CD14-positive monocyte (primary cell): ENCODE measurements at regions not wholly inside any gene's neighbourhood (a gene's known extent, or its start where the extent isn't known, plus 50 kb on each side); places are given as distances from the start of the nearest gene placed in this dataset.
"Not testable (repeated sequence)": the region's sequence is repeated elsewhere in the genome, so short reads cannot be mapped to it uniquely, and the experiment has no call there.

ENCODE experiments used
- DNase-seq, 3 donors: peaks; one replicate each; pipeline ENCODE4 v3.0.0-alpha.2; 2011 to 2022
- H2AFZ ChIP-seq: 2 replicates; pipeline ENCODE4 v1.6.0; 2012; ENCODE audit warnings: mild to moderate bottlenecking, low read depth, low read length, inconsistent platforms; ENCODE audit not compliant: insufficient read depth, poor library complexity, severe bottlenecking
- H3K27ac ChIP-seq, 2 donors: 1 replicate in 1 of 2; 2 replicates in 1 of 2; pipeline ENCODE4 v1.5.1; 2012 to 2013; ENCODE audit warnings: low read length in 2 of 2, control low read depth in 1 of 2, inconsistent platforms in 1 of 2, low read depth in 1 of 2, mild to moderate bottlenecking in 1 of 2
- H3K27me3 ChIP-seq, 2 donors: one replicate each; pipeline versions ENCODE4 v1.6.0 to v1.6.1; 2011 to 2013; ENCODE audit warnings: low read length in 2 of 2; ENCODE audit not compliant: control insufficient read depth in 2 of 2, insufficient read depth in 2 of 2
- H3K36me3 ChIP-seq, 2 donors: replicated peaks in 1 of 2; 1 replicate in 1 of 2; 2 replicates in 1 of 2; pipeline versions ENCODE4 v1.5.1 to v1.6.1; 2012 to 2013; ENCODE audit warnings: low read length in 2 of 2, control low read depth in 1 of 2, inconsistent platforms in 1 of 2, mild to moderate bottlenecking in 1 of 2; ENCODE audit not compliant: insufficient read depth in 2 of 2, control insufficient read depth in 1 of 2
- H3K4me1 ChIP-seq, 2 donors: 1 replicate in 1 of 2; 2 replicates in 1 of 2; pipeline versions ENCODE4 v1.5.1 to v1.6.1; 2012 to 2013; ENCODE audit warnings: low read length in 2 of 2, control low read depth in 1 of 2, inconsistent platforms in 1 of 2, mild to moderate bottlenecking in 1 of 2, moderate library complexity in 1 of 2; ENCODE audit not compliant: insufficient read depth in 2 of 2, control insufficient read depth in 1 of 2
- H3K4me2 ChIP-seq: replicated peaks from 2 replicates; pipeline ENCODE3; 2012; ENCODE audit warnings: low read length, moderate library complexity, mild to moderate bottlenecking; ENCODE audit not compliant: poor library complexity, severe bottlenecking; ENCODE audit errors: extremely low read depth
- H3K4me3 ChIP-seq, 3 experiments: fragments of 200-600 bp in 1 of 3; sonication (generic) in 1 of 3; replicated peaks in 1 of 3; 1 replicate in 2 of 3; 2 replicates in 1 of 3; pipeline ENCODE4 v1.5.1; 2011 to 2013; ENCODE audit warnings: low read length in 3 of 3, mild to moderate bottlenecking in 3 of 3, control low read depth in 2 of 3, low read depth in 2 of 3, inconsistent platforms in 1 of 3, moderate library complexity in 1 of 3
- H3K79me2 ChIP-seq: 2 replicates; pipeline ENCODE4 v1.6.0; 2012; ENCODE audit warnings: mild to moderate bottlenecking, control low read depth, inconsistent platforms, low read length, moderate library complexity; ENCODE audit not compliant: insufficient read depth
- H3K9ac ChIP-seq: 2 replicates; pipeline ENCODE4 v1.6.0; 2017; ENCODE audit warnings: low read length, mild to moderate bottlenecking; ENCODE audit not compliant: insufficient read depth, poor library complexity, severe bottlenecking
- H3K9me3 ChIP-seq, 2 donors: replicated peaks in 1 of 2; 1 replicate in 1 of 2; 2 replicates in 1 of 2; pipeline versions ENCODE4 v1.5.1 to v1.6.1; 2012 to 2013; ENCODE audit warnings: low read length in 2 of 2, control low read depth in 1 of 2; ENCODE audit not compliant: control insufficient read depth in 1 of 2, insufficient read depth in 1 of 2
- H4K20me1 ChIP-seq: 2 replicates; pipeline ENCODE4 v1.6.0; 2012; ENCODE audit warnings: mild to moderate bottlenecking, low read length, control low read depth, moderate library complexity; ENCODE audit not compliant: insufficient read depth
- H3K27ac Mint-ChIP-seq, 7 donors: one replicate each; pipeline ENCODE4 v1.8.0; 2020; ENCODE audit warnings: mild to moderate bottlenecking in 7 of 7, mixed read lengths in 7 of 7, moderate library complexity in 6 of 7, inconsistent platforms in 2 of 7
- H3K27me3 Mint-ChIP-seq, 3 donors: one replicate each; pipeline ENCODE4 v1.8.0; 2021 to 2022; ENCODE audit warnings: low read depth in 3 of 3, mild to moderate bottlenecking in 3 of 3, mixed read lengths in 3 of 3, moderate library complexity in 3 of 3, inconsistent platforms in 1 of 3
- H3K36me3 Mint-ChIP-seq, 2 donors: one replicate each; pipeline ENCODE4 v1.8.0; 2020; ENCODE audit warnings: mixed read lengths in 2 of 2, inconsistent platforms in 1 of 2, mild to moderate bottlenecking in 1 of 2
- H3K4me1 Mint-ChIP-seq: one replicate; pipeline ENCODE4 v1.8.0; 2020; ENCODE audit warnings: mild to moderate bottlenecking, mixed read lengths
- H3K4me3 Mint-ChIP-seq, 2 donors: one replicate each; pipeline ENCODE4 v1.8.0; 2020; ENCODE audit warnings: mild to moderate bottlenecking in 2 of 2, mixed read lengths in 2 of 2, moderate library complexity in 1 of 2
- H3K9me3 Mint-ChIP-seq, 7 donors: one replicate each; pipeline ENCODE4 v1.8.0; 2020 to 2022; ENCODE audit warnings: mixed read lengths in 7 of 7, mild to moderate bottlenecking in 6 of 7, moderate library complexity in 6 of 7, inconsistent platforms in 2 of 7
- WGBS: methylation state at CpG from one replicate; pipeline ENCODE4 v1.1.5; 2013; ENCODE audit warnings: missing lambda C conversion rate; ENCODE audit not compliant: insufficient coverage; 5-methylcytosine and 5-hydroxymethylcytosine counted together
- intact Hi-C, 2 donors: fragments of 100-400 bp; cut with micrococcal nuclease; formaldehyde crosslinking; loops; one replicate each; pipeline versions ENCODE4 v1.15.0 to v1.15.1; 2023
- TF ChIP-seq, protein P1 (sequence below): fragments of 200-600 bp; IDR thresholded peaks from one replicate; pipeline ENCODE4 v1.8.0; 2022; ENCODE audit warnings: antibody characterized with exemption, mild to moderate bottlenecking

- Histone ChIP-seq H3K9me3 (peaks cover 0 to 3% of the 10 kb centered on the region in 2 donors), H3K36me3 (no peaks in the 10 kb centered on the region), H3K4me1 (no peaks in the 10 kb centered on the region), H3K9ac (no peak overlapping the region), H3K27ac (no peak overlapping the region), H3K79me2 (no peaks in the 10 kb centered on the region), H3K4me3 (no peak overlapping the region), H3K27me3 (no peaks in the 10 kb centered on the region), H2AFZ (no peak overlapping the region), H4K20me1 (no peaks in the 10 kb centered on the region), H3K4me2 (no peak overlapping the region)
- TF ChIP-seq, protein P1, sequence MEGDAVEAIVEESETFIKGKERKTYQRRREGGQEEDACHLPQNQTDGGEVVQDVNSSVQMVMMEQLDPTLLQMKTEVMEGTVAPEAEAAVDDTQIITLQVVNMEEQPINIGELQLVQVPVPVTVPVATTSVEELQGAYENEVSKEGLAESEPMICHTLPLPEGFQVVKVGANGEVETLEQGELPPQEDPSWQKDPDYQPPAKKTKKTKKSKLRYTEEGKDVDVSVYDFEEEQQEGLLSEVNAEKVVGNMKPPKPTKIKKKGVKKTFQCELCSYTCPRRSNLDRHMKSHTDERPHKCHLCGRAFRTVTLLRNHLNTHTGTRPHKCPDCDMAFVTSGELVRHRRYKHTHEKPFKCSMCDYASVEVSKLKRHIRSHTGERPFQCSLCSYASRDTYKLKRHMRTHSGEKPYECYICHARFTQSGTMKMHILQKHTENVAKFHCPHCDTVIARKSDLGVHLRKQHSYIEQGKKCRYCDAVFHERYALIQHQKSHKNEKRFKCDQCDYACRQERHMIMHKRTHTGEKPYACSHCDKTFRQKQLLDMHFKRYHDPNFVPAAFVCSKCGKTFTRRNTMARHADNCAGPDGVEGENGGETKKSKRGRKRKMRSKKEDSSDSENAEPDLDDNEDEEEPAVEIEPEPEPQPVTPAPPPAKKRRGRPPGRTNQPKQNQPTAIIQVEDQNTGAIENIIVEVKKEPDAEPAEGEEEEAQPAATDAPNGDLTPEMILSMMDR = no peak
- Mint-ChIP-seq H3K4me1 (peaks cover 9% of the 10 kb centered on the region), H3K9me3 (peaks cover 2 to 15% (median 9%) of the 10 kb centered on the region in 7 donors), H3K36me3 (no peaks in the 10 kb centered on the region), H3K27ac (no peak overlapping the region), H3K27me3 (peaks cover 0 to 2% (median 0%) of the 10 kb centered on the region in 3 donors), H3K4me3 (no peak overlapping the region)
- no peak for DNase-seq
- intact Hi-C loops = no loop called here
- WGBS = 96% methylated on average over 6 of the region's 6 CpGs
These were observed 414.5 kb downstream of the NDFIP2 start for GRCh38 chr13:79895416-79895815.

GRCh38 chr13:79887278-79887677 lies 406.3 kb downstream of the NDFIP2 start:
- H3K4me3 Mint-ChIP-seq, H3K79me2 ChIP-seq, H3K27me3 ChIP-seq, H3K27me3 Mint-ChIP-seq, H3K4me3 ChIP-seq, H3K36me3 ChIP-seq, H3K9me3 ChIP-seq, intact Hi-C loops, DNase-seq, H3K4me2 ChIP-seq, H3K36me3 Mint-ChIP-seq, H3K27ac ChIP-seq, H2AFZ ChIP-seq, H4K20me1 ChIP-seq, H3K9ac ChIP-seq, H3K27ac Mint-ChIP-seq: not testable (repeated sequence)
- 100% methylated on average over 2 of the region's 8 CpGs for WGBS
- Mint-ChIP-seq H3K4me1 (peaks cover 23% of the 10 kb centered on the region), H3K9me3 (peaks cover 2 to 20% (median 12%) of the 10 kb centered on the region in 7 donors)
- peaks cover 21 to 22% of the 10 kb centered on the region in 2 donors for H3K4me1 ChIP-seq
